Smooth muscle cell (in vitro differentiated cells): ENCODE measurements at regions not wholly inside any gene's neighbourhood (a gene's known extent, or its start where the extent isn't known, plus 50 kb on each side); places are given as distances from the start of the nearest gene placed in this dataset.

Experiments used
- DNase-seq: peaks from one replicate; lab custom pipeline; 2025; ENCODE audit not compliant: unreplicated experiment; lab: John Stamatoyannopoulos, UW
- H2AFZ ChIP-seq: fragments of 200-600 bp; sonication (generic); 2 replicates; pipeline ENCODE4 v1.6.0; 2016; ENCODE audit warnings: antibody characterized with exemption, low read depth, mild to moderate bottlenecking
- H3F3A ChIP-seq: fragments of 200-600 bp; sonication (generic); 2 replicates; pipeline ENCODE4 v1.6.0; 2017; ENCODE audit warnings: antibody characterized with exemption, low read depth
- H3K27ac ChIP-seq: fragments of 200-600 bp; sonication (generic); 2 replicates; pipeline ENCODE4 v1.5.1; 2016; ENCODE audit warnings: low read depth, mild to moderate bottlenecking
- H3K27me3 ChIP-seq: fragments of 200-600 bp; sonication (generic); 2 replicates; pipeline ENCODE4 v1.6.1; 2016; ENCODE audit warnings: low read depth, mild to moderate bottlenecking
- H3K36me3 ChIP-seq: fragments of 200-600 bp; sonication (generic); 2 replicates; pipeline ENCODE4 v1.5.1; 2016; ENCODE audit warnings: low read depth
- H3K4me1 ChIP-seq: fragments of 200-600 bp; sonication (generic); 2 replicates; pipeline ENCODE4 v1.5.1; 2016; ENCODE audit warnings: low read depth
- H3K4me2 ChIP-seq: fragments of 200-600 bp; sonication (generic); 2 replicates; pipeline ENCODE4 v1.6.0; 2016; ENCODE audit warnings: mild to moderate bottlenecking
- H3K4me3 ChIP-seq: fragments of 200-600 bp; sonication (generic); 2 replicates; pipeline ENCODE4 v1.5.1; 2016; ENCODE audit warnings: mild to moderate bottlenecking
- H3K79me2 ChIP-seq: fragments of 200-600 bp; sonication (generic); 2 replicates; pipeline ENCODE4 v1.6.0; 2016; ENCODE audit warnings: low read depth, mild to moderate bottlenecking
- H3K9ac ChIP-seq: fragments of 200-600 bp; sonication (generic); 2 replicates; pipeline ENCODE4 v1.6.0; 2016; ENCODE audit warnings: low read depth
- H3K9me3 ChIP-seq: fragments of 200-600 bp; sonication (generic); replicated peaks from 2 replicates; pipeline ENCODE4 v1.5.1; 2016; ENCODE audit warnings: low read depth
- H4K20me1 ChIP-seq: fragments of 200-600 bp; sonication (generic); 2 replicates; pipeline ENCODE4 v1.6.0; 2016; ENCODE audit warnings: low read depth
- CTCF ChIP-seq: fragments of 200-600 bp; sonication (generic); IDR thresholded peaks from 2 replicates; pipeline ENCODE4 v1.5.1; 2017; ENCODE audit warnings: borderline replicate concordance, mild to moderate bottlenecking, antibody characterized with exemption; ENCODE audit not compliant: insufficient read depth, poor library complexity, severe bottlenecking
- WGBS: methylation state at CpG from one replicate; pipeline ENCODE4 v1.1.7; 2016; ENCODE audit warnings: low lambda C conversion rate; 5-methylcytosine and 5-hydroxymethylcytosine counted together

- whole genome bisulfite sequencing, result 93% methylated on average over 6 of the region's 6 CpGs
- TF ChIP-seq CTCF, result no peak
- H3K9ac ChIP-seq, result no peak overlapping the region
These were observed 459.2 kb upstream of the DAB1 start for GRCh38 chr1:57882934-57883641.

GRCh38 chr1:57882072-57882471, 458.2 kb upstream of the DAB1 start:
- H2AFZ ChIP-seq, result no peak overlapping the region
- H3K27me3 ChIP-seq, result no peaks in the 10 kb centered on the region
- H3K27ac ChIP-seq, result no peak overlapping the region
- no peaks in the 10 kb centered on the region for H3F3A ChIP-seq
- no peak for DNase-seq
- H3K4me3 ChIP-seq, result no peak overlapping the region
- H3K9me3 ChIP-seq, result no peaks in the 10 kb centered on the region
- no peak overlapping the region for H3K4me2 ChIP-seq
- no peaks in the 10 kb centered on the region for H4K20me1 ChIP-seq
- no peak for TF ChIP-seq CTCF
- H3K9ac ChIP-seq, result no peak overlapping the region
- H3K4me1 ChIP-seq, result peaks cover 17% of the 10 kb centered on the region
- no peaks in the 10 kb centered on the region for H3K36me3 ChIP-seq
- 86% methylated on average over 3 of the region's 3 CpGs for WGBS
- H3K79me2 ChIP-seq, result no peaks in the 10 kb centered on the region

More at GRCh38 chr1:57882934-57883641, 459.2 kb upstream of the DAB1 start:
- no peak overlapping the region for H3K27ac ChIP-seq
- H2AFZ ChIP-seq, result no peak overlapping the region
- H3K4me1 ChIP-seq, result peaks cover 17% of the 10 kb centered on the region
- no peaks in the 10 kb centered on the region for H3K27me3 ChIP-seq
- no peaks in the 10 kb centered on the region for H3K79me2 ChIP-seq
- no peaks in the 10 kb centered on the region for H3K36me3 ChIP-seq
- H3K4me3 ChIP-seq, result no peak overlapping the region
- no peaks in the 10 kb centered on the region for H4K20me1 ChIP-seq
- no peak for DNase-seq
- H3K4me2 ChIP-seq, result no peak overlapping the region
- H3F3A ChIP-seq, result no peaks in the 10 kb centered on the region
- no peaks in the 10 kb centered on the region for H3K9me3 ChIP-seq

- Histone ChIP-seq H4K20me1 (no peaks in the 10 kb centered on the region), H3K36me3 (no peaks in the 10 kb centered on the region), H3K79me2 (no peaks in the 10 kb centered on the region), H2AFZ (no peak overlapping the region), H3K4me2 (no peak overlapping the region), H3K4me3 (no peak overlapping the region), H3K9ac (no peak overlapping the region), H3K4me1 (peaks cover 17% of the 10 kb centered on the region), H3F3A (no peaks in the 10 kb centered on the region), H3K9me3 (no peaks in the 10 kb centered on the region), H3K27ac (no peak overlapping the region), H3K27me3 (no peaks in the 10 kb centered on the region)
- TF ChIP-seq CTCF, result no peak
- DNase-seq, result no peak
- 76% methylated on average over 2 of the region's 2 CpGs for WGBS
These were observed 457.8 kb upstream of the DAB1 start for GRCh38 chr1:57881639-57882038.

- no peak overlapping the region for H3K4me2 ChIP-seq
- no peaks in the 10 kb centered on the region for H3K79me2 ChIP-seq
- no peaks in the 10 kb centered on the region for H3K9me3 ChIP-seq
- H3K4me3 ChIP-seq, result no peak overlapping the region
- H3K27me3 ChIP-seq, result peaks cover 10% of the 10 kb centered on the region
- no peaks in the 10 kb centered on the region for H3K36me3 ChIP-seq
- H2AFZ ChIP-seq, result no peak overlapping the region
- H3K9ac ChIP-seq, result no peak overlapping the region
- H3F3A ChIP-seq, result no peaks in the 10 kb centered on the region
- no peak for DNase-seq
- H3K27ac ChIP-seq, result no peak overlapping the region
- no peak for TF ChIP-seq CTCF
- 90% methylated on average over 3 of the region's 3 CpGs for WGBS
- peaks cover 17% of the 10 kb centered on the region for H3K4me1 ChIP-seq
- no peaks in the 10 kb centered on the region for H4K20me1 ChIP-seq
These were observed 455.8 kb upstream of the DAB1 start for GRCh38 chr1:57879700-57880099.
